ENCODE measurements at regions not wholly inside any gene's neighbourhood (a gene's known extent, or its start where the extent isn't known, plus 50 kb on each side); places are given as distances from the start of the nearest gene placed in this dataset.

DNA sequence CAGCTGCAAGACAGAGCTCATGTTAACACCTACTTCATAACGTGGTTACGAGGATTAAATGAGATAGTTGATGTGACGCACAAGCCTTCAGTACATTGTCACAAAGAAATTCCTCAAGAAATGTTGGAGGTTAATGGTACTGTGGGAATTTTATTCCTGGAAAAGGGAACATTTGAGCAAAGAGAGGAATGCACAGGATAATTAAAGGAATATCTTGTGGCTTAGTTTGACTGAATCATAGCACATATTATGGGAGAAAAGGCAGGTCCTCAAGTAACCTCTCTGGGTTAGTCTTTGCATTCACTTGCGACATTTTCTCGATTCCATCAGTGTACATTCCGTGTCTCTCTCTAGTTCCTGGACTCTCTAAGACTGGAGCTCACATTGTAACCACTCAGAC, 300.2 kb upstream of the DUSP10 start:
- TF ChIP-seq, protein P1, sequence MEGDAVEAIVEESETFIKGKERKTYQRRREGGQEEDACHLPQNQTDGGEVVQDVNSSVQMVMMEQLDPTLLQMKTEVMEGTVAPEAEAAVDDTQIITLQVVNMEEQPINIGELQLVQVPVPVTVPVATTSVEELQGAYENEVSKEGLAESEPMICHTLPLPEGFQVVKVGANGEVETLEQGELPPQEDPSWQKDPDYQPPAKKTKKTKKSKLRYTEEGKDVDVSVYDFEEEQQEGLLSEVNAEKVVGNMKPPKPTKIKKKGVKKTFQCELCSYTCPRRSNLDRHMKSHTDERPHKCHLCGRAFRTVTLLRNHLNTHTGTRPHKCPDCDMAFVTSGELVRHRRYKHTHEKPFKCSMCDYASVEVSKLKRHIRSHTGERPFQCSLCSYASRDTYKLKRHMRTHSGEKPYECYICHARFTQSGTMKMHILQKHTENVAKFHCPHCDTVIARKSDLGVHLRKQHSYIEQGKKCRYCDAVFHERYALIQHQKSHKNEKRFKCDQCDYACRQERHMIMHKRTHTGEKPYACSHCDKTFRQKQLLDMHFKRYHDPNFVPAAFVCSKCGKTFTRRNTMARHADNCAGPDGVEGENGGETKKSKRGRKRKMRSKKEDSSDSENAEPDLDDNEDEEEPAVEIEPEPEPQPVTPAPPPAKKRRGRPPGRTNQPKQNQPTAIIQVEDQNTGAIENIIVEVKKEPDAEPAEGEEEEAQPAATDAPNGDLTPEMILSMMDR (IDR thresholded peaks at IDR 0.05), result no peak
- TF ChIP-seq EZH2phosphoT487 (IDR thresholded peaks at IDR 0.05; ENCODE audit: borderline replicate concordance, low read depth) (no peak), POLR2AphosphoS5 (IDR thresholded peaks at IDR 0.05; ENCODE audit: low read depth, low read length) (no peak), RCOR1 (IDR thresholded peaks at IDR 0.05; ENCODE audit: low read length) (no peak), SIN3A (IDR thresholded peaks at IDR 0.05; ENCODE audit: borderline replicate concordance, low read depth, low read length) (no peak), FOXJ3 (CRISPR knock-in tag; IDR thresholded peaks at IDR 0.05) (no peak), RAD21 (IDR thresholded peaks at IDR 0.05; ENCODE audit: low read length) (no peak), RXRA (IDR thresholded peaks at IDR 0.05; ENCODE audit: borderline replicate concordance, low read depth) (no peak), EP300 (IDR thresholded peaks at IDR 0.05; ENCODE audit: borderline replicate concordance in 1 of 2, low read depth in 1 of 2, low read length in 1 of 2) (no peak)
- TF ChIP-seq, protein P2, sequence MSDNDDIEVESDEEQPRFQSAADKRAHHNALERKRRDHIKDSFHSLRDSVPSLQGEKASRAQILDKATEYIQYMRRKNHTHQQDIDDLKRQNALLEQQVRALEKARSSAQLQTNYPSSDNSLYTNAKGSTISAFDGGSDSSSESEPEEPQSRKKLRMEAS (IDR thresholded peaks at IDR 0.05; ENCODE audit: low read depth), result no peak
- TF ChIP-seq, protein P3, sequence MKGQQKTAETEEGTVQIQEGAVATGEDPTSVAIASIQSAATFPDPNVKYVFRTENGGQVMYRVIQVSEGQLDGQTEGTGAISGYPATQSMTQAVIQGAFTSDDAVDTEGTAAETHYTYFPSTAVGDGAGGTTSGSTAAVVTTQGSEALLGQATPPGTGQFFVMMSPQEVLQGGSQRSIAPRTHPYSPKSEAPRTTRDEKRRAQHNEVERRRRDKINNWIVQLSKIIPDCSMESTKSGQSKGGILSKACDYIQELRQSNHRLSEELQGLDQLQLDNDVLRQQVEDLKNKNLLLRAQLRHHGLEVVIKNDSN (IDR thresholded peaks at IDR 0.05; ENCODE audit: borderline replicate concordance, low read depth), result no peak
- TF ChIP-seq, protein P4, sequence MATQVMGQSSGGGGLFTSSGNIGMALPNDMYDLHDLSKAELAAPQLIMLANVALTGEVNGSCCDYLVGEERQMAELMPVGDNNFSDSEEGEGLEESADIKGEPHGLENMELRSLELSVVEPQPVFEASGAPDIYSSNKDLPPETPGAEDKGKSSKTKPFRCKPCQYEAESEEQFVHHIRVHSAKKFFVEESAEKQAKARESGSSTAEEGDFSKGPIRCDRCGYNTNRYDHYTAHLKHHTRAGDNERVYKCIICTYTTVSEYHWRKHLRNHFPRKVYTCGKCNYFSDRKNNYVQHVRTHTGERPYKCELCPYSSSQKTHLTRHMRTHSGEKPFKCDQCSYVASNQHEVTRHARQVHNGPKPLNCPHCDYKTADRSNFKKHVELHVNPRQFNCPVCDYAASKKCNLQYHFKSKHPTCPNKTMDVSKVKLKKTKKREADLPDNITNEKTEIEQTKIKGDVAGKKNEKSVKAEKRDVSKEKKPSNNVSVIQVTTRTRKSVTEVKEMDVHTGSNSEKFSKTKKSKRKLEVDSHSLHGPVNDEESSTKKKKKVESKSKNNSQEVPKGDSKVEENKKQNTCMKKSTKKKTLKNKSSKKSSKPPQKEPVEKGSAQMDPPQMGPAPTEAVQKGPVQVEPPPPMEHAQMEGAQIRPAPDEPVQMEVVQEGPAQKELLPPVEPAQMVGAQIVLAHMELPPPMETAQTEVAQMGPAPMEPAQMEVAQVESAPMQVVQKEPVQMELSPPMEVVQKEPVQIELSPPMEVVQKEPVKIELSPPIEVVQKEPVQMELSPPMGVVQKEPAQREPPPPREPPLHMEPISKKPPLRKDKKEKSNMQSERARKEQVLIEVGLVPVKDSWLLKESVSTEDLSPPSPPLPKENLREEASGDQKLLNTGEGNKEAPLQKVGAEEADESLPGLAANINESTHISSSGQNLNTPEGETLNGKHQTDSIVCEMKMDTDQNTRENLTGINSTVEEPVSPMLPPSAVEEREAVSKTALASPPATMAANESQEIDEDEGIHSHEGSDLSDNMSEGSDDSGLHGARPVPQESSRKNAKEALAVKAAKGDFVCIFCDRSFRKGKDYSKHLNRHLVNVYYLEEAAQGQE (IDR thresholded peaks at IDR 0.05; ENCODE audit: low read depth, low read length), result no peak
- TF ChIP-seq, protein P5, sequence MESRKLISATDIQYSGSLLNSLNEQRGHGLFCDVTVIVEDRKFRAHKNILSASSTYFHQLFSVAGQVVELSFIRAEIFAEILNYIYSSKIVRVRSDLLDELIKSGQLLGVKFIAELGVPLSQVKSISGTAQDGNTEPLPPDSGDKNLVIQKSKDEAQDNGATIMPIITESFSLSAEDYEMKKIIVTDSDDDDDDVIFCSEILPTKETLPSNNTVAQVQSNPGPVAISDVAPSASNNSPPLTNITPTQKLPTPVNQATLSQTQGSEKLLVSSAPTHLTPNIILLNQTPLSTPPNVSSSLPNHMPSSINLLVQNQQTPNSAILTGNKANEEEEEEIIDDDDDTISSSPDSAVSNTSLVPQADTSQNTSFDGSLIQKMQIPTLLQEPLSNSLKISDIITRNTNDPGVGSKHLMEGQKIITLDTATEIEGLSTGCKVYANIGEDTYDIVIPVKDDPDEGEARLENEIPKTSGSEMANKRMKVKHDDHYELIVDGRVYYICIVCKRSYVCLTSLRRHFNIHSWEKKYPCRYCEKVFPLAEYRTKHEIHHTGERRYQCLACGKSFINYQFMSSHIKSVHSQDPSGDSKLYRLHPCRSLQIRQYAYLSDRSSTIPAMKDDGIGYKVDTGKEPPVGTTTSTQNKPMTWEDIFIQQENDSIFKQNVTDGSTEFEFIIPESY (IDR thresholded peaks at IDR 0.05; ENCODE audit: borderline replicate concordance, low read depth), result no peak
